Heart left ventricle (tissue), 16 donors: ENCODE measurements at regions not wholly inside any gene's neighbourhood (a gene's known extent, or its start where the extent isn't known, plus 50 kb on each side); places are given as distances from the start of the nearest gene placed in this dataset.

Experiments used
- ATAC-seq, 4 donors: fragments of 200-7000 bp; cut with Tn5 transposase; one replicate each; pipeline ENCODE4 v1.9.1; 2020 to 2022; ENCODE audit warnings: moderate library complexity in 4 of 4, mild to moderate bottlenecking in 3 of 4, moderate number of reproducible peaks in 1 of 4
- DNase-seq, 5 donors: peaks; one replicate each; pipeline ENCODE4 v3.0.0-alpha.2; 2020
- H3K27ac ChIP-seq, 12 donors: fragments of 200-600 bp; sonication (generic) in 4 of 12; one replicate each; pipeline versions ENCODE4 v1.5.0 to v1.8.0; 2016 to 2022; ENCODE audit warnings: mild to moderate bottlenecking in 2 of 12
- H3K27me3 ChIP-seq, 9 donors: fragments of 200-600 bp; sonication (generic) in 2 of 9; one replicate each; pipeline versions ENCODE4 v1.5.1 to v1.8.0; 2016 to 2022; ENCODE audit warnings: mild to moderate bottlenecking in 3 of 9
- H3K36me3 ChIP-seq, 9 donors: fragments of 200-600 bp; sonication (generic) in 2 of 9; one replicate each; pipeline versions ENCODE4 v1.5.0 to v1.8.0; 2018 to 2022; ENCODE audit warnings: mild to moderate bottlenecking in 2 of 9
- H3K4me1 ChIP-seq, 12 donors: fragments of 200-600 bp; sonication (generic) in 4 of 12; one replicate each; pipeline versions ENCODE4 v1.5.0 to v1.8.0; 2016 to 2022; ENCODE audit warnings: mild to moderate bottlenecking in 3 of 12
- H3K4me3 ChIP-seq, 12 donors: fragments of 200-600 bp; sonication (generic) in 4 of 12; one replicate each; pipeline versions ENCODE4 v1.5.0 to v1.8.0; 2017 to 2022; ENCODE audit warnings: mild to moderate bottlenecking in 9 of 12, moderate library complexity in 4 of 12
- H3K9me3 ChIP-seq, 12 donors: fragments of 200-600 bp; sonication (generic) in 4 of 12; one replicate each; pipeline versions ENCODE4 v1.5.0 to v1.8.0; 2016 to 2022; ENCODE audit warnings: mild to moderate bottlenecking in 1 of 12
- CTCF ChIP-seq, 12 donors: fragments of 200-600 bp; sonication (generic) in 4 of 12; IDR thresholded peaks; one replicate each; pipeline versions ENCODE4 v1.5.0 to v1.8.0; 2018 to 2022; ENCODE audit warnings: antibody characterized with exemption in 12 of 12, mild to moderate bottlenecking in 5 of 12
- POLR2A ChIP-seq, 2 donors: fragments of 450-650 bp; IDR thresholded peaks; one replicate each; pipeline ENCODE4 v1.6.1; 2017; ENCODE audit warnings: antibody characterized with exemption in 2 of 2, mild to moderate bottlenecking in 2 of 2, moderate library complexity in 2 of 2
- WGBS, 4 donors: extraction: QIAGEN DNeasy Blood & Tissue Kit in 2 of 4; methylation state at CpG; one replicate each; pipeline versions ENCODE4 v1.1.5 to v1.1.7; 2013 to 2018; 5-methylcytosine and 5-hydroxymethylcytosine counted together
- intact Hi-C, 10 donors: fragments of 100-400 bp; cut with DNase I; formaldehyde crosslinking; loops; one replicate each; pipeline versions ENCODE4 v1.11.1 to v1.14.2; 2022
- donor health status: ischemic (EF 13 %, LVEDD 7.1; RV severe dilation, severe dysfunction).
- donor health status: healthy with polysubstance abuse.
- donor health status: DM: no; HTN: yes; CAD: no.
- donor health status: DM: no; HTN: no; CAD: no.
- donor health status: ischemic (EF 25% LVEDD 6.9; RV normal size, moderate dysfunction).
- donor health status: ischemic (EF 25% LVEDD 5.7; RV mildly dilated, moderate dysfunction).
- donor health status: healthy.
- donor health status: DM: yes; HTN: yes; CAD: no.
- donor health status: ischemic (EF 35%, LVEDD 5.7; RV mildly dilated, moderate dysfunction).
- donor health status: nonischemic (EF 11% LVEDD 7.7; RV severe dilation, severe dysfunction).
- donor health status: DM: yes; HTN: yes; CAD: no.
- donor health status: PGD.
- donor health status: ischemic (EF 29% LVEDD 5.4; RV normal size, mild dysfunction).
- donor health status: nonischemic (EF 23%, LVEDD 6.1; RV moderate dilation, normal function).

DNA sequence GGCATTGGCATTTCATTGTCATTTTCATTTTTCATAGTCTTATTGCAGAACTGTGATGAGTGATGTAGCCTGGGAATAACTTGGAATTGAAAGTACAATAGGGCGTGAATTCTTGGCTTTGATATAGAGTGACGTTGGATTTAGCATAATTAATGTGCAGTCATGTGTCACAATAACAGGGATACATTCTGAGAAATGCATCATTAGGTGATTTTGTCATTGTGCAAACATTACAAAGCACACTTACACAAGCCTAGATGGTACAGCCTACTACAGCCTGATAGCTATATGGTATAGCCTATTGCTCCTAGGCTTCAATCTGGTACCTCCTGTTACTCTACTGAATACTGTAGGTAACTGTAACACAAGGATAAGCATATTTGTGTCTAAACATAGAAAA, 300.8 kb downstream of the DTHD1 start:
- Histone ChIP-seq H3K27ac (no peak overlapping the region), H3K9me3 (peaks cover 0 to 5% (median 0%) of the 10 kb centered on the region in 12 donors), H3K4me3 (no peak overlapping the region), H3K4me1 (no peaks in the 10 kb centered on the region), H3K27me3 (no peaks in the 10 kb centered on the region), H3K36me3 (no peaks in the 10 kb centered on the region)
- ATAC-seq (no peak), DNase-seq (no peak)
- TF ChIP-seq POLR2A (IDR thresholded peaks at IDR 0.05) (no peak), CTCF (IDR thresholded peaks at IDR 0.05) (no peak)
- intact Hi-C loops: no loop called here
- WGBS, 4 donors: 82 to 87% (median 84%) methylated on average over 2 of the region's 2 CpGs

DNA sequence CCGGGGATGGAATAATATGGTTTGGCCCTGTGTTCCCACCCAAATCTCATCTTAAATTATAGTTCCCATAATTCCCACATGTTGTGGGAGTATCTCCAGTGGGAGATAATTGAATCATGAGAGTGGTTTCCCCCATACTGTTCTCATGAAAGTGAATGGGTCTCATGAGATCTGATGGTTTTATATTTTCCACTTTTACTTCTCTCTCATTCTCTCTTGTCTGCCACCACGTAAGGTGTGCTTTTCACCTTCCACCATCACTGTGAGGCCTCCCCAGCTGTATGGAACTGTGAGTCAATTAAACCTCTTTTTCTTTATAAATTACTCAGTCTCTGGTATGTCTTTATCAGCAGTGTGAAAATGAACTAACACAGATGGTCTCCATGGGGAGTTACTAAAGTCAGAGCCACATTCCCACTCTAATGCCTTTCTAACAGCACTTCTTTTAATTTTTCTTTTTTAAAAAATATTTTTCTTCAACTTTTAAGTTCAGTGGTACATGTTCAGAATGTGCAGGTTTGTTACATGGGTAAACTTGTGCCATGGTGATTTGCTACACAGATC, 306.6 kb downstream of the DTHD1 start:
- no peak overlapping the region for H3K4me3 ChIP-seq
- H3K36me3 ChIP-seq: no peaks in the 10 kb centered on the region
- TF ChIP-seq POLR2A (IDR thresholded peaks at IDR 0.05) (no peak), CTCF (IDR thresholded peaks at IDR 0.05) (no peak)
- no peaks in the 10 kb centered on the region for H3K27me3 ChIP-seq
- ATAC-seq (peak in 1 of 4 donors; percentile 48), DNase-seq (no peak)
- peak overlapping the region in 1 of 12 donors; percentile 25 for H3K27ac ChIP-seq
- 73 to 76% (median 75%) methylated on average over 2 of the region's 2 CpGs for WGBS, 4 donors
- peaks cover 0 to 24% (median 0%) of the 10 kb centered on the region in 12 donors for H3K9me3 ChIP-seq
- no peaks in the 10 kb centered on the region for H3K4me1 ChIP-seq
- intact Hi-C loops: no loop called here

DNA sequence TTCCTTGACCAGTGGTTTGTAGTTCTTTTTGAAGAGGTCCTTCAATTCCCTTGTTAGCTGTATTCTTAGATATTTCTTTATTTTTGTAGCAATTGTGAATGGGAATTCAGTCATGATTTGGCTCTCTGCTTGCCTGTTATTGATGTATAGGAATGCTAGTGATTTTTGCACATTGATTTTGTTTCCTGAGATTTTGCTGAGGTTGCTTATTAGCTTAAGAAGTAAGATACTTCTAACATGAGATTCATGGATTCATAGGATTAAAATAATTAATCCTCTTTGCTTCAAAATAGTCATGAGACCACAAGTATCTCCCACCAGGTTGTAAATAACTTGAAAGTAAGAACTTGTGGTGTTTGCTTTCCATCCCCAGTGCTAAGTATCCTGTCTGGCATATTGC, 308.9 kb downstream of the DTHD1 start:
- intact Hi-C loops: no loop called here
- DNase-seq: no peak
- TF ChIP-seq CTCF (IDR thresholded peaks at IDR 0.05) (no peak), POLR2A (IDR thresholded peaks at IDR 0.05) (no peak)
- no peaks in the 10 kb centered on the region for H3K4me1 ChIP-seq
- H3K36me3 ChIP-seq: no peaks in the 10 kb centered on the region
- no peak overlapping the region for H3K4me3 ChIP-seq
- peaks cover 0 to 26% (median 0%) of the 10 kb centered on the region in 12 donors for H3K9me3 ChIP-seq
- no peak for ATAC-seq
- no peak overlapping the region for H3K27ac ChIP-seq
- no peaks in the 10 kb centered on the region for H3K27me3 ChIP-seq

- ATAC-seq (peak in 2 of 4 donors; percentile 14 to 47), DNase-seq (peak in 1 of 5 donors; percentile 25)
- no peaks in the 10 kb centered on the region for H3K36me3 ChIP-seq
- H3K4me1 ChIP-seq: no peaks in the 10 kb centered on the region
- H3K27ac ChIP-seq: peak overlapping the region in 2 of 12 donors; percentile 25 to 47
- no peaks in the 10 kb centered on the region for H3K27me3 ChIP-seq
- intact Hi-C loops: no loop called here
- no peak for TF ChIP-seq CTCF (IDR thresholded peaks at IDR 0.05)
- TF ChIP-seq POLR2A (IDR thresholded peaks at IDR 0.05): no peak
- H3K4me3 ChIP-seq: no peak overlapping the region
- WGBS, 4 donors: 46 to 62% (median 56%) methylated on average over 3 of the region's 3 CpGs
- peaks cover 0 to 17% (median 0%) of the 10 kb centered on the region in 12 donors for H3K9me3 ChIP-seq
These were observed 320.6 kb downstream of the DTHD1 start for GRCh38 chr4:36601864-36602495.
